A549 (cell line): ENCODE measurements at regions not wholly inside any gene's neighbourhood (a gene's known extent, or its start where the extent isn't known, plus 50 kb on each side); places are given as distances from the start of the nearest gene placed in this dataset.

Source experiments
- ATAC-seq, 2 experiments: fragments of 200-7000 bp in 1 of 2; fragments of >200 bp in 1 of 2; cut with Nextera tagmentation in 1 of 2; cut with Tn5 transposase in 1 of 2; 3 replicates each; pipeline versions ENCODE4 v1.8.0 to v1.9.1; 2018 to 2020; ENCODE audit warnings: mild to moderate bottlenecking in 1 of 2, moderate library complexity in 1 of 2
- CTCF ChIA-PET: fragments of 300-600 bp; sonication (Branson Sonifier 250); formaldehyde crosslinking; extraction: SDS; loops from one replicate; lab custom pipeline; 2021; ENCODE audit warnings: antibody characterized with exemption, inconsistent platforms; lab: Yijun Ruan, JAX
- POLR2A ChIA-PET: fragments of 350-600 bp; formaldehyde crosslinking; extraction: SDS; loops from one replicate; lab custom pipeline; 2021; ENCODE audit warnings: antibody characterized with exemption, inconsistent platforms; lab: Yijun Ruan, JAX
- DNase-seq, 2 experiments: peaks; one replicate each; pipeline versions ENCODE4 v3.0.0 to v3.0.0-alpha.2; 2011 to 2016; ENCODE audit warnings: low read depth in 1 of 2, low spot score in 1 of 2
- FAIRE-seq: peaks from 2 replicates; lab custom pipeline; 2011; peaks lifted over from hg19 to GRCh38; lab: Jason Lieb, UNC
- H3K27ac ChIP-seq, 2 experiments: fragments of >200 bp; sonication (Bioruptor Twin); formaldehyde crosslinking; 3 replicates each; pipeline ENCODE4 v1.5.1; 2016 to 2017
- H3K4me1 ChIP-seq: fragments of >200 bp; sonication (Bioruptor Twin); formaldehyde crosslinking; 3 replicates; pipeline ENCODE4 v1.6.1; 2016
- H3K4me2 ChIP-seq: fragments of >200 bp; sonication (Bioruptor Twin); formaldehyde crosslinking; 3 replicates; pipeline ENCODE4 v1.6.1; 2016
- H3K4me3 ChIP-seq: fragments of >200 bp; sonication (Bioruptor Twin); formaldehyde crosslinking; 3 replicates; pipeline ENCODE4 v1.5.1; 2016
- H3K9me3 ChIP-seq: fragments of >200 bp; sonication (Bioruptor Twin); formaldehyde crosslinking; 3 replicates; pipeline ENCODE4 v1.6.1; 2016
- ATOH8 ChIP-seq: fragments of 250-450 bp; sonication (Bioruptor Pico); IDR thresholded peaks from 2 replicates; pipeline ENCODE4 v1.5.0; 2020; ENCODE audit warnings: low read depth, mild to moderate bottlenecking, moderate library complexity
- CBX2 ChIP-seq: fragments of 200-600 bp; sonication (generic); IDR thresholded peaks from 2 replicates; pipeline ENCODE4 v1.6.1; 2016; ENCODE audit warnings: low read depth, mild to moderate bottlenecking, borderline replicate concordance
- CEBPB ChIP-seq, 2 experiments: fragments of >200 bp in 1 of 2; sonication (Bioruptor Twin) in 1 of 2; formaldehyde crosslinking in 1 of 2; IDR thresholded peaks; 2 replicates each; pipeline ENCODE4 v1.6.1; 2012 to 2016
- CHD4 ChIP-seq: fragments of 200-600 bp; sonication (generic); IDR thresholded peaks from 2 replicates; pipeline ENCODE4 v1.6.1; 2016; ENCODE audit warnings: antibody characterized with exemption, mild to moderate bottlenecking, borderline replicate concordance
- CTCF ChIP-seq: fragments of >200 bp; sonication (Bioruptor Twin); formaldehyde crosslinking; IDR thresholded peaks from 3 replicates; pipeline ENCODE4 v1.5.1; 2016
- EP300 ChIP-seq, 2 experiments: fragments of >200 bp; sonication (Bioruptor Twin); formaldehyde crosslinking; IDR thresholded peaks; 2 replicates in 1 of 2; 3 replicates in 1 of 2; pipeline ENCODE4 v1.6.1; 2016 to 2017
- FOSL2 ChIP-seq, 2 experiments: fragments of 450-650 bp in 1 of 2; fragments of >200 bp in 1 of 2; sonication (Bioruptor Twin) in 1 of 2; formaldehyde crosslinking; IDR thresholded peaks; 2 replicates each; pipeline versions ENCODE4 v1.5.0 to v1.6.1; 2016 to 2020; ENCODE audit warnings: mild to moderate bottlenecking in 1 of 2, moderate library complexity in 1 of 2
- GATA3 ChIP-seq: IDR thresholded peaks from 2 replicates; pipeline ENCODE4 v1.6.1; 2012; ENCODE audit warnings: borderline replicate concordance
- HEYL ChIP-seq: fragments of 250-450 bp; sonication (Bioruptor Pico); IDR thresholded peaks from 2 replicates; pipeline ENCODE4 v1.8.0; 2021; ENCODE audit warnings: mild to moderate bottlenecking, moderate library complexity
- HMGXB4 ChIP-seq: fragments of 250-450 bp; sonication (Bioruptor Pico); IDR thresholded peaks from 2 replicates; pipeline ENCODE4 v1.5.0; 2021; ENCODE audit warnings: mild to moderate bottlenecking, moderate library complexity, borderline replicate concordance
- HOXA7 ChIP-seq: fragments of 250-450 bp; sonication (Bioruptor Pico); IDR thresholded peaks from 2 replicates; pipeline ENCODE4 v1.5.0; 2020; ENCODE audit warnings: mild to moderate bottlenecking, moderate library complexity
- JUNB ChIP-seq: fragments of >200 bp; sonication (Bioruptor Twin); formaldehyde crosslinking; IDR thresholded peaks from 2 replicates; pipeline ENCODE4 v1.6.1; 2016
- MAZ ChIP-seq: fragments of 150-350 bp; IDR thresholded peaks from 2 replicates; pipeline ENCODE4 v1.6.1; 2014; ENCODE audit warnings: antibody characterized with exemption, low read depth, low read length, borderline replicate concordance
- MYC ChIP-seq: IDR thresholded peaks from 2 replicates; pipeline ENCODE4 v1.6.1; 2012; ENCODE audit warnings: mild to moderate bottlenecking, inconsistent platforms, low read length, improper control_type of control experiment, borderline replicate concordance
- PHF8 ChIP-seq: fragments of 200-600 bp; sonication (generic); IDR thresholded peaks from 2 replicates; pipeline ENCODE4 v1.6.1; 2016; ENCODE audit warnings: low read depth, mild to moderate bottlenecking, antibody characterized with exemption, moderate library complexity, borderline replicate concordance
- RARB ChIP-seq: fragments of 250-450 bp; sonication (Bioruptor Pico); IDR thresholded peaks from 2 replicates; pipeline ENCODE4 v1.8.0; 2021; ENCODE audit warnings: mild to moderate bottlenecking, moderate library complexity
- RFX5 ChIP-seq: fragments of 450-650 bp; IDR thresholded peaks from 2 replicates; pipeline ENCODE4 v1.7.1; 2014; ENCODE audit warnings: antibody characterized with exemption, mild to moderate bottlenecking, moderate library complexity
- RNF2 ChIP-seq: fragments of 200-600 bp; sonication (generic); IDR thresholded peaks from 2 replicates; pipeline ENCODE4 v1.6.1; 2016; ENCODE audit warnings: low read depth, mild to moderate bottlenecking, antibody characterized with exemption, moderate library complexity, borderline replicate concordance
- SREBF2 ChIP-seq: fragments of 450-650 bp; IDR thresholded peaks from 2 replicates; pipeline ENCODE4 v1.6.1; 2014; ENCODE audit warnings: mild to moderate bottlenecking, moderate library complexity
- USF2 ChIP-seq: fragments of 450-650 bp; IDR thresholded peaks from 2 replicates; pipeline ENCODE4 v1.6.1; 2014; ENCODE audit warnings: antibody characterized with exemption
- WGBS: methylation state at CpG from one replicate; pipeline ENCODE4 v1.1.6; 2017; ENCODE audit errors: missing lambda C conversion rate; 5-methylcytosine and 5-hydroxymethylcytosine counted together

GRCh38 chr6:6751266-6751596 is 162.7 kb downstream of the LY86 start:
- 75% methylated on average over 2 of the region's 2 CpGs for WGBS
- Histone ChIP-seq H3K4me3 (no peak overlapping the region), H3K9me3 (no peaks in the 10 kb centered on the region), H3K27ac (peak overlapping the region in 1 of 2 experiments; percentile 51; a peak in 3 of 6 replicates), H3K4me1 (peaks cover 23% of the 10 kb centered on the region), H3K4me2 (no peak overlapping the region; the same call in 2 of the 3 replicates)
- CTCF ChIA-PET = interaction anchor here (0.6 to 1.6 kb wide), 2 partner anchors 27 to 389 kb away, joined by 3 to 8 read pairs; no protein-coding TSS in a partner anchor
- ATAC-seq = no peak
- TF ChIP-seq RNF2 (no peak), RFX5 (no peak), RARB (CRISPR knock-in tag) (no peak), HEYL (CRISPR knock-in tag) (no peak), MAZ (no peak), GATA3 (no peak), HMGXB4 (no peak), CBX2 (no peak), PHF8 (no peak), HOXA7 (CRISPR knock-in tag) (no peak), FOSL2 (IDR thresholded peaks at IDR 0.05) (no peak), FOSL2 (CRISPR knock-in tag; IDR thresholded peaks at IDR 0.05) (no peak)
- TF ChIP-seq, all 56 proteins: peak for 0
- FAIRE-seq (no peak), DNase-seq (no peak)
- POLR2A ChIA-PET = no interaction called here

GRCh38 chr6:6751619-6752023 is 163.1 kb downstream of the LY86 start:
- Histone ChIP-seq H3K27ac (no peak overlapping the region), H3K4me2 (no peak overlapping the region), H3K4me3 (no peak overlapping the region), H3K9me3 (no peaks in the 10 kb centered on the region), H3K4me1 (peaks cover 23% of the 10 kb centered on the region)
- TF ChIP-seq PHF8 (no peak), USF2 (no peak), MYC (no peak), RARB (CRISPR knock-in tag) (no peak), EP300 (IDR thresholded peaks at IDR 0.05) (no peak), JUNB (no peak), CHD4 (no peak), CTCF (no peak), ATOH8 (CRISPR knock-in tag) (no peak), CEBPB (IDR thresholded peaks at IDR 0.05) (no peak), SREBF2 (no peak)
- ChIA-PET CTCF (interaction anchor here (1.6 to 2.2 kb wide), 2 partner anchors 28 to 492 kb away, joined by 8 to 10 read pairs; no protein-coding TSS in a partner anchor), POLR2A (no interaction called here)
- 92% methylated on average over 7 of the region's 8 CpGs for WGBS
- no peak for ATAC-seq
- FAIRE-seq = no peak
- no peak for DNase-seq
